Lung (tissue), 11 donors: ENCODE measurements at regions not wholly inside any gene's neighbourhood (a gene's known extent, or its start where the extent isn't known, plus 50 kb on each side); places are given as distances from the start of the nearest gene placed in this dataset.

Source experiments
- ATAC-seq: fragments of 200-7000 bp; cut with Tn5 transposase; one replicate; pipeline ENCODE4 v1.9.1; 2020; ENCODE audit warnings: moderate number of reproducible peaks; ENCODE audit not compliant: insufficient read depth, low FRiP score
- DNase-seq, 3 donors: peaks; one replicate each; pipeline ENCODE4 v3.0.0-alpha.2; 2013 to 2017
- H3K27ac ChIP-seq, 2 donors: one replicate each; pipeline ENCODE4 v1.5.1; 2013; ENCODE audit warnings: mild to moderate bottlenecking in 2 of 2, moderate library complexity in 2 of 2, control low read depth in 1 of 2, inconsistent platforms in 1 of 2, low read depth in 1 of 2, low read length in 1 of 2
- H3K27me3 ChIP-seq, 3 donors: one replicate each; pipeline ENCODE4 v1.5.1; 2013; ENCODE audit warnings: low read length in 2 of 3; ENCODE audit not compliant: control insufficient read depth in 3 of 3, insufficient read depth in 3 of 3
- H3K36me3 ChIP-seq, 4 donors: one replicate each; pipeline ENCODE4 v1.5.1; 2013; ENCODE audit warnings: low read length in 4 of 4, mild to moderate bottlenecking in 1 of 4, moderate library complexity in 1 of 4; ENCODE audit not compliant: control insufficient read depth in 4 of 4, insufficient read depth in 4 of 4
- H3K4me1 ChIP-seq, 5 donors: one replicate each; pipeline ENCODE4 v1.5.1; 2013; ENCODE audit warnings: low read length in 5 of 5, mild to moderate bottlenecking in 2 of 5, moderate library complexity in 1 of 5; ENCODE audit not compliant: control insufficient read depth in 5 of 5, insufficient read depth in 5 of 5
- H3K4me3 ChIP-seq: one replicate; pipeline ENCODE4 v1.5.1; 2013; ENCODE audit warnings: mild to moderate bottlenecking, control low read depth, moderate library complexity
- H3K9ac ChIP-seq, 2 donors: one replicate each; pipeline ENCODE4 v1.5.1; 2013; ENCODE audit warnings: low read length in 2 of 2, control low read depth in 1 of 2; ENCODE audit not compliant: insufficient read depth in 1 of 2
- H3K9me3 ChIP-seq, 4 donors: one replicate each; pipeline ENCODE4 v1.5.1; 2013; ENCODE audit warnings: low read length in 3 of 4, mild to moderate bottlenecking in 1 of 4, moderate library complexity in 1 of 4; ENCODE audit not compliant: control insufficient read depth in 4 of 4, insufficient read depth in 3 of 4
- CTCF ChIP-seq: IDR thresholded peaks from 2 replicates; pipeline ENCODE4 v1.5.1; 2012; ENCODE audit warnings: mild to moderate bottlenecking; ENCODE audit errors: control extremely low read depth, extremely low read depth
- WGBS, 2 donors: extraction: QIAGEN DNeasy Blood & Tissue Kit; methylation state at CpG; one replicate each; pipeline ENCODE4 v1.1.7; 2013; 5-methylcytosine and 5-hydroxymethylcytosine counted together
- donor health status: control.
- donor health status: control.
- donor health status: Bipolar disorder and iron deficiency.
- donor health status: healthy.
- donor health status: DM: yes; HTN: yes; CAD: no.

- H3K4me1 ChIP-seq = peaks cover 0 to 15% (median 3%) of the 10 kb centered on the region in 5 donors
- DNase-seq = no peak
- no peak overlapping the region for H3K9ac ChIP-seq
- no peaks in the 10 kb centered on the region for H3K36me3 ChIP-seq
- ATAC-seq = no peak
- H3K4me3 ChIP-seq = no peak overlapping the region
- 87 to 90% methylated on average over 3 of the region's 3 CpGs for WGBS, 2 donors
- H3K27ac ChIP-seq = no peak overlapping the region
- H3K27me3 ChIP-seq = no peaks in the 10 kb centered on the region
- no peak for TF ChIP-seq CTCF
- H3K9me3 ChIP-seq = no peaks in the 10 kb centered on the region
Observed at GRCh38 chr15:78691851-78692421, 50.9 kb upstream of the CHRNB4 start.

- Histone ChIP-seq H3K36me3 (no peaks in the 10 kb centered on the region), H3K9me3 (no peaks in the 10 kb centered on the region), H3K9ac (no peak overlapping the region), H3K4me1 (peaks cover 0 to 22% (median 5%) of the 10 kb centered on the region in 5 donors), H3K4me3 (no peak overlapping the region), H3K27ac (no peak overlapping the region), H3K27me3 (no peaks in the 10 kb centered on the region)
- 61 to 73% methylated on average over 9 of the region's 9 CpGs for WGBS, 2 donors
- DNase-seq = peak; percentile 33 to 57 (median 52)
- ATAC-seq = no peak
- TF ChIP-seq CTCF = no peak
Observed at GRCh38 chr15:78691167-78691850, 50.3 kb upstream of the CHRNB4 start.
